Keratinocyte (primary cell): ENCODE measurements at regions not wholly inside any gene's neighbourhood (a gene's known extent, or its start where the extent isn't known, plus 50 kb on each side); places are given as distances from the start of the nearest gene placed in this dataset.

ENCODE experiments used
- DNase-seq: peaks from one replicate; pipeline ENCODE4 v3.0.0-alpha.2; 2011; ENCODE audit warnings: low read depth, missing footprints, low spot score
- FAIRE-seq: peaks from 2 replicates; lab custom pipeline; 2011; peaks lifted over from hg19 to GRCh38; lab: Jason Lieb, UNC
- H2AFZ ChIP-seq: 2 replicates; pipeline ENCODE4 v1.6.0; 2012; ENCODE audit warnings: low read length, control low read depth, inconsistent platforms; ENCODE audit not compliant: control insufficient read depth
- H3K27ac ChIP-seq: 2 replicates; pipeline ENCODE4 v1.5.1; 2011; ENCODE audit warnings: low read length; ENCODE audit not compliant: control insufficient read depth, insufficient read depth
- H3K27me3 ChIP-seq: 3 replicates; pipeline ENCODE4 v1.6.0; 2011; ENCODE audit warnings: low read length; ENCODE audit not compliant: control insufficient read depth, insufficient read depth; ENCODE audit errors: extremely low read depth
- H3K36me3 ChIP-seq, 2 experiments: 2 replicates in 1 of 2; 3 replicates in 1 of 2; pipeline ENCODE4 v1.5.1; 2011; ENCODE audit warnings: low read length in 2 of 2, mild to moderate bottlenecking in 1 of 2; ENCODE audit not compliant: control insufficient read depth in 2 of 2, insufficient read depth in 2 of 2; ENCODE audit errors: extremely low read depth in 1 of 2
- H3K4me1 ChIP-seq: 3 replicates; pipeline ENCODE4 v1.5.1; 2011; ENCODE audit warnings: low read length; ENCODE audit not compliant: control insufficient read depth, insufficient read depth; ENCODE audit errors: extremely low read depth
- H3K4me2 ChIP-seq: 3 replicates; pipeline ENCODE4 v1.6.0; 2011; ENCODE audit warnings: low read depth, low read length; ENCODE audit not compliant: control insufficient read depth, insufficient read depth; ENCODE audit errors: extremely low read depth
- H3K4me3 ChIP-seq, 3 experiments: fragments of 200-600 bp in 1 of 3; sonication (generic) in 1 of 3; 2 replicates in 2 of 3; 3 replicates in 1 of 3; pipeline ENCODE4 v1.5.1; 2011 to 2016; ENCODE audit warnings: low read length in 3 of 3, mild to moderate bottlenecking in 3 of 3, control low read depth in 2 of 3, inconsistent platforms in 1 of 3, low read depth in 1 of 3, mixed read lengths in 1 of 3, mixed run types in 1 of 3, moderate library complexity in 1 of 3; ENCODE audit not compliant: control insufficient read depth in 2 of 3, insufficient read depth in 2 of 3; ENCODE audit errors: extremely low read depth in 1 of 3
- H3K79me2 ChIP-seq: 2 replicates; pipeline ENCODE4 v1.6.0; 2012; ENCODE audit warnings: low read length; ENCODE audit not compliant: control insufficient read depth, insufficient read depth
- H3K9ac ChIP-seq: 3 replicates; pipeline ENCODE4 v1.6.0; 2011; ENCODE audit warnings: low read length; ENCODE audit not compliant: control insufficient read depth, insufficient read depth; ENCODE audit errors: extremely low read depth
- H3K9me1 ChIP-seq: 3 replicates; pipeline ENCODE4 v1.6.0; 2011; ENCODE audit warnings: low read length; ENCODE audit not compliant: control insufficient read depth, insufficient read depth; ENCODE audit errors: extremely low read depth
- H3K9me3 ChIP-seq: 2 replicates; pipeline ENCODE4 v1.5.1; 2012; ENCODE audit warnings: low read depth, low read length; ENCODE audit not compliant: control insufficient read depth
- H4K20me1 ChIP-seq: 3 replicates; pipeline ENCODE4 v1.6.0; 2011; ENCODE audit warnings: low read length; ENCODE audit not compliant: control insufficient read depth, insufficient read depth; ENCODE audit errors: extremely low read depth
- CTCF ChIP-seq, 3 experiments: IDR thresholded peaks in 1 of 3; conservative IDR thresholded peaks in 1 of 3; optimal IDR thresholded peaks in 1 of 3; 2 replicates in 2 of 3; 3 replicates in 1 of 3; pipeline versions ENCODE3 to v1.5.1; 2011; ENCODE audit warnings: low read length in 3 of 3, mild to moderate bottlenecking in 3 of 3, moderate library complexity in 2 of 3, control low read depth in 1 of 3, inconsistent platforms in 1 of 3; ENCODE audit not compliant: insufficient read depth in 2 of 3; ENCODE audit errors: extremely low read depth in 1 of 3
- EZH2 ChIP-seq: IDR thresholded peaks from one replicate; pipeline ENCODE4 v1.6.1; 2012; ENCODE audit warnings: inconsistent platforms, mild to moderate bottlenecking, low read length, moderate library complexity
- dilution Hi-C: fragments of 300-500 bp; cut with MboI; formaldehyde crosslinking; loops from one replicate; pipeline ENCODE4 v1.7.0; 2020; ENCODE audit warnings: low sequenced_read_pairs; ENCODE audit not compliant: extremely low pct_ligation_motif_present

DNA sequence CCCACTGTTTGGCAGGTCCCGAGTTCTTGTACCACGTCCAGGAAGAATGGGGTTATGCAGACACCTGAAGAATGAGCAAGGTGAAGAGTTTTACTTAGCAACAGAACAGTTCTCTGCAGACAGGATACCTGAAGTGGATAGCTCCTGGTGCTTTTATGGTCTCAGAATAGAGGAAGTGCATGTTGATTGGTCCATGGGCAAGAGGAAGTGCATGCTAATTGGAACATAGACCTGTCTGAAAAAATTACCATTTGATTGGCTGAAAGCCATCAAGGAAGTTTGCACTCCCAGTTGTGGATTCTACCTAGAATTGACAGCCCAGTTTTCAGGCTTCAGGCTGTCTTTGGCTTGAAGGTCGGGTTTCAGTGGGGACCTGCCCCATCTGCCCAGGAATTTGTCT lies 887.5 kb downstream of the FAT4 start:
- H3K9me1 ChIP-seq, result no peaks in the 10 kb centered on the region
- H3K9me3 ChIP-seq, result peaks cover 4% of the 10 kb centered on the region
- FAIRE-seq (no peak), DNase-seq (no peak)
- H3K79me2 ChIP-seq, result no peaks in the 10 kb centered on the region
- H3K36me3 ChIP-seq, result no peaks in the 10 kb centered on the region
- H3K4me3 ChIP-seq, result no peak overlapping the region
- H3K9ac ChIP-seq, result no peak overlapping the region
- TF ChIP-seq EZH2, result no peak
- H3K27ac ChIP-seq, result no peak overlapping the region
- no peaks in the 10 kb centered on the region for H3K4me1 ChIP-seq
- dilution Hi-C loops, result no loop called here
- H2AFZ ChIP-seq, result no peak overlapping the region
- no peaks in the 10 kb centered on the region for H3K27me3 ChIP-seq
- no peak overlapping the region for H3K4me2 ChIP-seq
- no peaks in the 10 kb centered on the region for H4K20me1 ChIP-seq

DNA sequence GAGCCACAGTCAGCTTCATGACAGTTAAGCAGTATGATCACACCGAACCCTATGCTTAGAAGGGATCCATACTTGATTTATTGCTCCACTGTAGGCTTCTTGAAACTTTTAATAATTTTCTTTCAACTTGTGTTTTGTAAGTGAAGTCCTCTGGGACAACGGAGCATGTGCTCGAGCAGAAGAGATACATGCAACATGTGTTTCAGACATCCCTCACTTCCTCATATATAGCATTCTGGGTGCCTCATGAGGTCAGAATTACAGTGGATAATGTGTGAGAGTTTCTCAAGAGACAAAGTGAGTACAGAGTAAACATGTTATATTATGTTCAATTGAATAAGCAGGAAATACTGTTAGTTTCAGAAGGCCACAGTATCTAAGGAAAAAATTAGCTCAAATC lies 893.2 kb downstream of the FAT4 start:
- H3K9me3 ChIP-seq, result no peaks in the 10 kb centered on the region
- FAIRE-seq (no peak), DNase-seq (no peak)
- no peaks in the 10 kb centered on the region for H3K27me3 ChIP-seq
- H3K9ac ChIP-seq, result no peak overlapping the region
- no peaks in the 10 kb centered on the region for H3K79me2 ChIP-seq
- TF ChIP-seq EZH2 (no peak), CTCF (optimal IDR thresholded peaks at IDR 0.05 in 1 of 3, IDR thresholded peaks at IDR 0.05 in 1 of 3, conservative IDR thresholded peaks at IDR 0.05 in 1 of 3; ENCODE audit: extremely low read depth in 1 of 3, insufficient read depth in 2 of 3, low read length in 3 of 3) (no peak)
- no peak overlapping the region for H3K4me3 ChIP-seq
- no peak overlapping the region for H3K4me2 ChIP-seq
- dilution Hi-C loops, result no loop called here
- no peaks in the 10 kb centered on the region for H3K9me1 ChIP-seq
- H4K20me1 ChIP-seq, result no peaks in the 10 kb centered on the region
- no peak overlapping the region for H3K27ac ChIP-seq
- H3K4me1 ChIP-seq, result no peaks in the 10 kb centered on the region
- no peak overlapping the region for H2AFZ ChIP-seq
- H3K36me3 ChIP-seq, result no peaks in the 10 kb centered on the region

DNA sequence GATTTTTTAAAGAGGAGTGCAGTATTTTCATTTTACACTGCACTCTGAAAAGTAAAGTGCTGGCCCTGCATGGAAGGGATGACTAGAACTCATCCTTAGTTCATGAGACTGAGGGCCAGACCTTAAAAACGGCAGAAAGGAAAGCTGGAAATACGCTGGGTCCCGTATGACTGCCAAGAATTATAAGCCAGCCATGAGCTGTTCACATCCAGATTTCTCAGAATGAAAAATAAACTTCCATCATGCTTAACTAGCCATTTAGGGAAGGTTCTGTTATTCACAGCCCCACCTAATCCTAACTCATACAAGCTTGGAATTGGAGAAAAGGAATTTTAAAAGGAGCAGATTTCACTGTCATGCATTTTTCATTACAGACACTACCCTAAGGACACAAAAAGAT lies 894.4 kb downstream of the FAT4 start:
- no peaks in the 10 kb centered on the region for H3K9me1 ChIP-seq
- DNase-seq, result no peak
- TF ChIP-seq EZH2, result no peak
- TF ChIP-seq CTCF (optimal IDR thresholded peaks at IDR 0.05 in 1 of 3, IDR thresholded peaks at IDR 0.05 in 1 of 3, conservative IDR thresholded peaks at IDR 0.05 in 1 of 3; ENCODE audit: extremely low read depth in 1 of 3, insufficient read depth in 2 of 3, low read length in 3 of 3), result no peak
- dilution Hi-C loops, result no loop called here
- H3K79me2 ChIP-seq, result no peaks in the 10 kb centered on the region
- no peak overlapping the region for H3K4me2 ChIP-seq
- no peaks in the 10 kb centered on the region for H4K20me1 ChIP-seq
- no peaks in the 10 kb centered on the region for H3K36me3 ChIP-seq
- H3K4me1 ChIP-seq, result no peaks in the 10 kb centered on the region
- H2AFZ ChIP-seq, result no peak overlapping the region
- no peak overlapping the region for H3K27ac ChIP-seq
- H3K27me3 ChIP-seq, result no peaks in the 10 kb centered on the region
- FAIRE-seq, result no peak
- H3K4me3 ChIP-seq, result no peak overlapping the region
- H3K9me3 ChIP-seq, result no peaks in the 10 kb centered on the region
- no peak overlapping the region for H3K9ac ChIP-seq
